ENCODE measurements at regions not wholly inside any gene's neighbourhood (a gene's known extent, or its start where the extent isn't known, plus 50 kb on each side); places are given as distances from the start of the nearest gene placed in this dataset.

GRCh38 chr12:58500399-58500798 is 419.9 kb downstream of the LRIG3 start:
- DNase-seq, result no peak

GRCh38 chr12:58502226-58502625 is 418.1 kb downstream of the LRIG3 start:
- no peak for DNase-seq

GRCh38 chr12:58502841-58503240 is 417.5 kb downstream of the LRIG3 start:
- no peak for DNase-seq

GRCh38 chr12:58503731-58504130 is 416.6 kb downstream of the LRIG3 start:
- DNase-seq, result no peak

GRCh38 chr12:58504143-58504938 is 416.0 kb downstream of the LRIG3 start:
- no peak for DNase-seq

- DNase-seq, result no peak
These were observed 411.0 kb downstream of the LRIG3 start for GRCh38 chr12:58509116-58509885.

GRCh38 chr12:58513301-58513834 is 406.9 kb downstream of the LRIG3 start:
- no peak for DNase-seq

- no peak for DNase-seq
These were observed 406.5 kb downstream of the LRIG3 start for GRCh38 chr12:58513852-58514251.

- DNase-seq, result no peak
These were observed 400.5 kb downstream of the LRIG3 start for GRCh38 chr12:58519839-58520238.

- DNase-seq, result no peak
These were observed 399.2 kb downstream of the LRIG3 start for GRCh38 chr12:58521152-58521551.

GRCh38 chr12:58521796-58522195 is 398.5 kb downstream of the LRIG3 start:
- DNase-seq, result no peak

- no peak for DNase-seq
These were observed 396.9 kb downstream of the LRIG3 start for GRCh38 chr12:58523360-58523759.

- no peak for DNase-seq
These were observed 392.0 kb downstream of the LRIG3 start for GRCh38 chr12:58528271-58528670.

- no peak for DNase-seq
These were observed 391.1 kb downstream of the LRIG3 start for GRCh38 chr12:58529114-58529665.

- DNase-seq, result no peak
These were observed 390.2 kb downstream of the LRIG3 start for GRCh38 chr12:58529897-58530741.

GRCh38 chr12:58530742-58531062 is 389.6 kb downstream of the LRIG3 start:
- no peak for DNase-seq

- no peak for DNase-seq
These were observed 387.3 kb downstream of the LRIG3 start for GRCh38 chr12:58532855-58533608.

- DNase-seq, result no peak
These were observed 386.7 kb downstream of the LRIG3 start for GRCh38 chr12:58533652-58534051.

- DNase-seq, result no peak
These were observed 383.0 kb downstream of the LRIG3 start for GRCh38 chr12:58537278-58537677.

GRCh38 chr12:58539295-58539694 is 381.0 kb downstream of the LRIG3 start:
- DNase-seq, result no peak

- DNase-seq, result no peak
These were observed 379.6 kb downstream of the LRIG3 start for GRCh38 chr12:58540480-58541299.

All from CD4-positive, alpha-beta T cell treated with Interleukin-12 subunit alpha and Interleukin-12 subunit beta, for 1 hour (primary cell).